ENCODE measurements at regions not wholly inside any gene's neighbourhood (a gene's known extent, or its start where the extent isn't known, plus 50 kb on each side); places are given as distances from the start of the nearest gene placed in this dataset.

DNA sequence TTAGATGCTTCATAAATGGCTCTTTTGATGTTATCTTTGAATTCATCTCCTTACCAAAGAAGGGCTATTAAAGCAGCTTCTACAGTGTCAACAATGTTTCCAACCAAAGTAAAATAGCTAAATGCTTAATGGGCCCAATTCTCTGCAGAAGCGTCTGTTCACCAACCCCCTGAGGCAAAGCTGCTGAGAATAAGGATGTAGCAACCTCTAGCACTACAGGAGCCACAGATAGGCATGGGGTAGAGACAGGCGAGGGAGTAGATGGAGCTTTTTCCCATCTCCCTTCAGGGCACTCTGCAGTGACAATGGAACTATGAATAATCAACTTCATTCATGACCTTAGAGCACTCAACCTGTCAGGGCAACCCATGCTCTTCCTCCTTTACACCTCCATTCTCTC lies 134.1 kb downstream of the FZD1 start:
- TF ChIP-seq EZH2 (IDR thresholded peaks at IDR 0.05) = no peak
- no peak for TF ChIP-seq POLR2AphosphoS5 (IDR thresholded peaks at IDR 0.05; ENCODE audit: borderline replicate concordance, low read depth, low read length)
- TF ChIP-seq FOXP2 (optimal IDR thresholded peaks at IDR 0.05; ENCODE audit: control extremely low read depth, extremely low read length, insufficient read depth) = no peak

Measured in SK-N-MC (cell line).